ENCODE measurements at regions not wholly inside any gene's neighbourhood (a gene's known extent, or its start where the extent isn't known, plus 50 kb on each side); places are given as distances from the start of the nearest gene placed in this dataset.

GRCh38 chr10:22849077-22849805, 78.6 kb upstream of the ARMC3 start:
- H3K18ac ChIP-seq (ENCODE audit: low read length) = no peak overlapping the region
- no peak overlapping the region for H2BK5ac ChIP-seq (ENCODE audit: low read length)
- H4K91ac ChIP-seq (ENCODE audit: low read depth, low read length, poor library complexity) = no peak overlapping the region
- H3K4me2 ChIP-seq (ENCODE audit: insufficient read depth, low read length, poor library complexity, severe bottlenecking) = no peak overlapping the region
- no peaks in the 10 kb centered on the region for H3K4me1 ChIP-seq (ENCODE audit: control insufficient read depth in 2 of 2, insufficient read depth in 1 of 2, low read depth in 1 of 2, low read length in 2 of 2)
- H4K8ac ChIP-seq (ENCODE audit: low read depth, low read length) = no peak overlapping the region
- H2BK15ac ChIP-seq (ENCODE audit: low read length) = no peak overlapping the region
- no peak overlapping the region for H3K23ac ChIP-seq (ENCODE audit: low read depth, low read length, poor library complexity)
- no peak overlapping the region for H3K27ac ChIP-seq (replicated peaks; ENCODE audit: low read length)
- no CpG with 5 or more reads among the region's 12 CpGs for WGBS, 2 donors (ENCODE audit: extremely low coverage in 2 of 2, insufficient read length in 2 of 2, insufficient replicate concordance in 1 of 2)
- H3K27me3 ChIP-seq (ENCODE audit: control insufficient read depth in 3 of 3, insufficient read depth in 3 of 3, low read depth in 1 of 3, low read length in 3 of 3) = no peaks in the 10 kb centered on the region
- H2AK5ac ChIP-seq (ENCODE audit: low read depth, low read length) = no peak overlapping the region
- H3K9me3 ChIP-seq (replicated peaks in 1 of 2; ENCODE audit: control insufficient read depth in 2 of 2, insufficient read depth in 1 of 2, low read depth in 1 of 2, low read length in 2 of 2) = peaks cover 0 to 2% of the 10 kb centered on the region in 2 donors
- H2BK120ac ChIP-seq (ENCODE audit: low read depth, low read length) = no peak overlapping the region
- no peak overlapping the region for H3K14ac ChIP-seq (ENCODE audit: low read length)
- H3K36me3 ChIP-seq (replicated peaks in 1 of 2; ENCODE audit: control insufficient read depth in 2 of 2, insufficient read depth in 2 of 2, low read length in 2 of 2) = no peaks in the 10 kb centered on the region
- no peak overlapping the region for H3K9ac ChIP-seq (ENCODE audit: low read depth, low read length, poor library complexity)
- H2AFZ ChIP-seq (ENCODE audit: low read length) = peak overlapping the region; percentile 53
- no peak overlapping the region for H3K4me3 ChIP-seq (ENCODE audit: low read length in 2 of 2)
- no peak overlapping the region for H2BK12ac ChIP-seq (ENCODE audit: low read length)
- no peak overlapping the region for H3K4ac ChIP-seq (ENCODE audit: low read length)
- no peaks in the 10 kb centered on the region for H3K79me1 ChIP-seq (ENCODE audit: low read depth, low read length)
- no peak for DNase-seq (ENCODE audit: low spot score)

GRCh38 chr10:22848509-22848908, 79.3 kb upstream of the ARMC3 start:
- WGBS, 2 donors (ENCODE audit: extremely low coverage in 2 of 2, insufficient read length in 2 of 2, insufficient replicate concordance in 1 of 2) = no CpG with 5 or more reads among the region's 4 CpGs
- Histone ChIP-seq H2BK15ac (ENCODE audit: low read length) (no peak overlapping the region), H3K4me1 (ENCODE audit: control insufficient read depth in 2 of 2, insufficient read depth in 1 of 2, low read depth in 1 of 2, low read length in 2 of 2) (no peaks in the 10 kb centered on the region), H3K27ac (replicated peaks; ENCODE audit: low read length) (no peak overlapping the region), H2AFZ (ENCODE audit: low read length) (no peak overlapping the region), H3K4me3 (ENCODE audit: low read length in 2 of 2) (no peak overlapping the region), H2AK5ac (ENCODE audit: low read depth, low read length) (no peak overlapping the region), H4K8ac (ENCODE audit: low read depth, low read length) (no peak overlapping the region), H2BK120ac (ENCODE audit: low read depth, low read length) (no peak overlapping the region), H4K91ac (ENCODE audit: low read depth, low read length, poor library complexity) (no peak overlapping the region), H3K9ac (ENCODE audit: low read depth, low read length, poor library complexity) (no peak overlapping the region), H3K4ac (ENCODE audit: low read length) (no peak overlapping the region), H3K36me3 (replicated peaks in 1 of 2; ENCODE audit: control insufficient read depth in 2 of 2, insufficient read depth in 2 of 2, low read length in 2 of 2) (no peaks in the 10 kb centered on the region), H2BK5ac (ENCODE audit: low read length) (no peak overlapping the region), H3K4me2 (ENCODE audit: insufficient read depth, low read length, poor library complexity, severe bottlenecking) (no peak overlapping the region), H3K18ac (ENCODE audit: low read length) (no peak overlapping the region), H3K23ac (ENCODE audit: low read depth, low read length, poor library complexity) (no peak overlapping the region), H3K79me1 (ENCODE audit: low read depth, low read length) (no peaks in the 10 kb centered on the region), H3K27me3 (ENCODE audit: control insufficient read depth in 3 of 3, insufficient read depth in 3 of 3, low read depth in 1 of 3, low read length in 3 of 3) (no peaks in the 10 kb centered on the region), H3K14ac (ENCODE audit: low read length) (no peak overlapping the region), H3K9me3 (replicated peaks in 1 of 2; ENCODE audit: control insufficient read depth in 2 of 2, insufficient read depth in 1 of 2, low read depth in 1 of 2, low read length in 2 of 2) (no peaks in the 10 kb centered on the region), H2BK12ac (ENCODE audit: low read length) (no peak overlapping the region)
- DNase-seq (ENCODE audit: low spot score) = no peak

GRCh38 chr10:22846294-22846693, 81.6 kb upstream of the ARMC3 start:
- WGBS, 2 donors (ENCODE audit: extremely low coverage in 2 of 2, insufficient read length in 2 of 2, insufficient replicate concordance in 1 of 2) = no CpG with 5 or more reads among the region's 2 CpGs
- no peak overlapping the region for H2AFZ ChIP-seq (ENCODE audit: low read length)

GRCh38 chr10:22839639-22840038, 88.2 kb upstream of the ARMC3 start:
- H2BK15ac ChIP-seq (ENCODE audit: low read length) = no peak overlapping the region
- no peaks in the 10 kb centered on the region for H3K27me3 ChIP-seq (ENCODE audit: control insufficient read depth in 3 of 3, insufficient read depth in 3 of 3, low read depth in 1 of 3, low read length in 3 of 3)
- WGBS, 2 donors (ENCODE audit: extremely low coverage in 2 of 2, insufficient read length in 2 of 2, insufficient replicate concordance in 1 of 2) = no CpG with 5 or more reads among the region's 5 CpGs
- no peak overlapping the region for H3K27ac ChIP-seq (replicated peaks; ENCODE audit: low read length)
- H3K18ac ChIP-seq (ENCODE audit: low read length) = no peak overlapping the region
- H3K79me1 ChIP-seq (ENCODE audit: low read depth, low read length) = no peaks in the 10 kb centered on the region
- no peak overlapping the region for H3K4ac ChIP-seq (ENCODE audit: low read length)
- no peak overlapping the region for H4K8ac ChIP-seq (ENCODE audit: low read depth, low read length)
- no peaks in the 10 kb centered on the region for H3K4me1 ChIP-seq (ENCODE audit: control insufficient read depth in 2 of 2, insufficient read depth in 1 of 2, low read depth in 1 of 2, low read length in 2 of 2)
- no peak overlapping the region for H2AK5ac ChIP-seq (ENCODE audit: low read depth, low read length)
- no peaks in the 10 kb centered on the region for H3K36me3 ChIP-seq (replicated peaks in 1 of 2; ENCODE audit: control insufficient read depth in 2 of 2, insufficient read depth in 2 of 2, low read length in 2 of 2)
- H3K23ac ChIP-seq (ENCODE audit: low read depth, low read length, poor library complexity) = no peak overlapping the region
- H3K9me3 ChIP-seq (replicated peaks in 1 of 2; ENCODE audit: control insufficient read depth in 2 of 2, insufficient read depth in 1 of 2, low read depth in 1 of 2, low read length in 2 of 2) = no peaks in the 10 kb centered on the region
- no peak overlapping the region for H2AFZ ChIP-seq (ENCODE audit: low read length)
- H4K91ac ChIP-seq (ENCODE audit: low read depth, low read length, poor library complexity) = no peak overlapping the region
- no peak for DNase-seq (ENCODE audit: low spot score)
- no peak overlapping the region for H3K4me3 ChIP-seq (ENCODE audit: low read length in 2 of 2)
- no peak overlapping the region for H3K4me2 ChIP-seq (ENCODE audit: insufficient read depth, low read length, poor library complexity, severe bottlenecking)
- no peak overlapping the region for H2BK12ac ChIP-seq (ENCODE audit: low read length)
- no peak overlapping the region for H2BK120ac ChIP-seq (ENCODE audit: low read depth, low read length)
- H2BK5ac ChIP-seq (ENCODE audit: low read length) = no peak overlapping the region
- no peak overlapping the region for H3K9ac ChIP-seq (ENCODE audit: low read depth, low read length, poor library complexity)
- H3K14ac ChIP-seq (ENCODE audit: low read length) = no peak overlapping the region

More at GRCh38 chr10:22846294-22846693, 81.6 kb upstream of the ARMC3 start:
- Histone ChIP-seq H4K8ac (ENCODE audit: low read depth, low read length) (no peak overlapping the region), H3K9me3 (replicated peaks in 1 of 2; ENCODE audit: control insufficient read depth in 2 of 2, insufficient read depth in 1 of 2, low read depth in 1 of 2, low read length in 2 of 2) (no peaks in the 10 kb centered on the region), H2BK5ac (ENCODE audit: low read length) (no peak overlapping the region), H3K14ac (ENCODE audit: low read length) (no peak overlapping the region), H3K27ac (replicated peaks; ENCODE audit: low read length) (no peak overlapping the region), H3K9ac (ENCODE audit: low read depth, low read length, poor library complexity) (no peak overlapping the region), H4K91ac (ENCODE audit: low read depth, low read length, poor library complexity) (no peak overlapping the region), H3K4me2 (ENCODE audit: insufficient read depth, low read length, poor library complexity, severe bottlenecking) (no peak overlapping the region), H3K18ac (ENCODE audit: low read length) (no peak overlapping the region), H2BK15ac (ENCODE audit: low read length) (no peak overlapping the region), H3K27me3 (ENCODE audit: control insufficient read depth in 3 of 3, insufficient read depth in 3 of 3, low read depth in 1 of 3, low read length in 3 of 3) (no peaks in the 10 kb centered on the region), H3K79me1 (ENCODE audit: low read depth, low read length) (no peaks in the 10 kb centered on the region), H2BK120ac (ENCODE audit: low read depth, low read length) (no peak overlapping the region), H3K23ac (ENCODE audit: low read depth, low read length, poor library complexity) (no peak overlapping the region), H3K4me3 (ENCODE audit: low read length in 2 of 2) (no peak overlapping the region), H2AK5ac (ENCODE audit: low read depth, low read length) (no peak overlapping the region), H3K4me1 (ENCODE audit: control insufficient read depth in 2 of 2, insufficient read depth in 1 of 2, low read depth in 1 of 2, low read length in 2 of 2) (no peaks in the 10 kb centered on the region), H3K4ac (ENCODE audit: low read length) (no peak overlapping the region), H3K36me3 (replicated peaks in 1 of 2; ENCODE audit: control insufficient read depth in 2 of 2, insufficient read depth in 2 of 2, low read length in 2 of 2) (no peaks in the 10 kb centered on the region), H2BK12ac (ENCODE audit: low read length) (no peak overlapping the region)
- no peak for DNase-seq (ENCODE audit: low spot score)

Measured in neuronal stem cell (in vitro differentiated cells).